Upper lobe of left lung (tissue), 4 donors: ENCODE measurements at regions not wholly inside any gene's neighbourhood (a gene's known extent, or its start where the extent isn't known, plus 50 kb on each side); places are given as distances from the start of the nearest gene placed in this dataset.

Source experiments
- POLR2A ChIP-seq, 4 donors: fragments of 450-650 bp; IDR thresholded peaks; one replicate each; pipeline ENCODE4 v1.5.1; 2016 to 2017; ENCODE audit warnings: antibody characterized with exemption in 4 of 4, mild to moderate bottlenecking in 2 of 4
- POLR2AphosphoS5 ChIP-seq, 2 donors: sonication (generic); formaldehyde crosslinking; IDR thresholded peaks; one replicate each; pipeline ENCODE4 v1.5.1; 2017; ENCODE audit warnings: antibody characterized with exemption in 2 of 2
- TF ChIP-seq, protein P1 (sequence below), 6 experiments: fragments of 450-650 bp in 4 of 6; fragments of 200-600 bp in 2 of 6; sonication (generic) in 2 of 6; IDR thresholded peaks; one replicate each; pipeline ENCODE4 v1.5.1; 2016 to 2019; ENCODE audit warnings: antibody characterized with exemption in 6 of 6

DNA sequence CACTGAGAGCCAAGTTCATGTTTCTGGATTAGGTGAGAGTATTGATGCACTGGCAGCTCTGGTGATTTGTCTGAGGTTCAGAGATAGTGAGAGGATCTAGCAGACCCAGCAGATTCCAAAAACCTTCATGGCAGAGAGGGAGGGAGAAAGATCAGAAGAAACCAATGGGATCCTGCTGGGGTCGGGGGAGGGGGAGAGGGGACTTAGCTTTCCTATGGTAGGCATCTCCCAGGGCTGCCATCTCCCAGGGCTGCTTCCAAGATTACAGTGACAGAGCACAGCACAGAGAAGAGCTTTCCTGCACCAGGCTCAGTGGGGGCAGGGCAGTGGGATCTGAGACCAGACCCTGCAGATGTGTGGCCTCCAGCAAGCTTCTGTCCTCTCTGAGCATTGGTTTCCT, 76.8 kb upstream of the GDF10 start:
- TF ChIP-seq POLR2A (IDR thresholded peaks at IDR 0.05): no peak
- TF ChIP-seq, protein P1, sequence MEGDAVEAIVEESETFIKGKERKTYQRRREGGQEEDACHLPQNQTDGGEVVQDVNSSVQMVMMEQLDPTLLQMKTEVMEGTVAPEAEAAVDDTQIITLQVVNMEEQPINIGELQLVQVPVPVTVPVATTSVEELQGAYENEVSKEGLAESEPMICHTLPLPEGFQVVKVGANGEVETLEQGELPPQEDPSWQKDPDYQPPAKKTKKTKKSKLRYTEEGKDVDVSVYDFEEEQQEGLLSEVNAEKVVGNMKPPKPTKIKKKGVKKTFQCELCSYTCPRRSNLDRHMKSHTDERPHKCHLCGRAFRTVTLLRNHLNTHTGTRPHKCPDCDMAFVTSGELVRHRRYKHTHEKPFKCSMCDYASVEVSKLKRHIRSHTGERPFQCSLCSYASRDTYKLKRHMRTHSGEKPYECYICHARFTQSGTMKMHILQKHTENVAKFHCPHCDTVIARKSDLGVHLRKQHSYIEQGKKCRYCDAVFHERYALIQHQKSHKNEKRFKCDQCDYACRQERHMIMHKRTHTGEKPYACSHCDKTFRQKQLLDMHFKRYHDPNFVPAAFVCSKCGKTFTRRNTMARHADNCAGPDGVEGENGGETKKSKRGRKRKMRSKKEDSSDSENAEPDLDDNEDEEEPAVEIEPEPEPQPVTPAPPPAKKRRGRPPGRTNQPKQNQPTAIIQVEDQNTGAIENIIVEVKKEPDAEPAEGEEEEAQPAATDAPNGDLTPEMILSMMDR (IDR thresholded peaks at IDR 0.05): no peak
- no peak for TF ChIP-seq POLR2AphosphoS5 (IDR thresholded peaks at IDR 0.05)
